ENCODE measurements at regions not wholly inside any gene's neighbourhood (a gene's known extent, or its start where the extent isn't known, plus 50 kb on each side); places are given as distances from the start of the nearest gene placed in this dataset.

- Mint-ChIP-seq H3K27ac (no peak overlapping the region), H3K9me3 (no peaks in the 10 kb centered on the region), H3K36me3 (no peaks in the 10 kb centered on the region), H3K4me3 (no peak overlapping the region), H3K4me1 (ENCODE audit: unreplicated experiment) (no peaks in the 10 kb centered on the region), H3K27me3 (no peaks in the 10 kb centered on the region)
- DNase-seq (ENCODE audit: extremely low spot score, unreplicated experiment) = no peak
- TF ChIP-seq CTCF (conservative IDR thresholded peaks at IDR 0.05) = no peak
Observed at GRCh38 chr3:163601426-163601825, 1476.9 kb downstream of the SI start.

DNA sequence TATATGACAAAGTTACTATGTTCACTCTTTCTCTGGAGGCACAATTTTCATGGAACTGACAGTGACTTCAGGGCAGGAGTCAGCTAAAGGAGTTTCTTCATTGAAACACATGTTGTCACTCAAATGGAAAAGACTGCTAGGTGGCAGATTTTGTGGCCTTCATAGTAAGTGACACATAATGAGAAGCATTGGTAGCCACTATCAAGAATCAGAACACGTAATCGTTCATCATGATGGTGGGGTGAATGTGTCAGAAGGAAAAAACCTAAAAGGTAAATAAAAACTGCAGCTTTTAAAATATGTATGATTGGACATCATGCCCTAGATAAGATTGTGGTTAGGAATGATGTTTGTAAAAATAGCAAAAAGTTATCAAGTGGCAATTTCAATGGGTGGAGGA lies 1491.0 kb downstream of the SI start:
- Mint-ChIP-seq H3K4me1 (ENCODE audit: unreplicated experiment) (no peaks in the 10 kb centered on the region), H3K36me3 (no peaks in the 10 kb centered on the region), H3K4me3 (no peak overlapping the region), H3K9me3 (no peaks in the 10 kb centered on the region), H3K27ac (no peak overlapping the region), H3K27me3 (no peaks in the 10 kb centered on the region)
- DNase-seq (ENCODE audit: extremely low spot score, unreplicated experiment) = no peak
- TF ChIP-seq CTCF (conservative IDR thresholded peaks at IDR 0.05) = no peak

- H3K27ac Mint-ChIP-seq = no peak overlapping the region
- no peaks in the 10 kb centered on the region for H3K9me3 Mint-ChIP-seq
Observed at GRCh38 chr3:163582967-163583366, 1495.3 kb downstream of the SI start.

GRCh38 chr3:163577271-163577670 lies 1501.0 kb downstream of the SI start:
- Mint-ChIP-seq H3K36me3 (no peaks in the 10 kb centered on the region), H3K27ac (no peak overlapping the region), H3K9me3 (no peaks in the 10 kb centered on the region), H3K27me3 (no peaks in the 10 kb centered on the region), H3K4me3 (no peak overlapping the region), H3K4me1 (ENCODE audit: unreplicated experiment) (no peaks in the 10 kb centered on the region)
- TF ChIP-seq CTCF (conservative IDR thresholded peaks at IDR 0.05) = no peak
- DNase-seq (ENCODE audit: extremely low spot score, unreplicated experiment) = no peak

More at GRCh38 chr3:163582967-163583366, 1495.3 kb downstream of the SI start:
- Mint-ChIP-seq H3K36me3 (no peaks in the 10 kb centered on the region), H3K27me3 (no peaks in the 10 kb centered on the region), H3K4me3 (no peak overlapping the region), H3K4me1 (ENCODE audit: unreplicated experiment) (no peaks in the 10 kb centered on the region)
- TF ChIP-seq CTCF (conservative IDR thresholded peaks at IDR 0.05) = no peak
- DNase-seq (ENCODE audit: extremely low spot score, unreplicated experiment) = no peak

- DNase-seq (ENCODE audit: extremely low spot score, unreplicated experiment) = no peak
- Mint-ChIP-seq H3K4me3 (no peak overlapping the region), H3K4me1 (ENCODE audit: unreplicated experiment) (no peaks in the 10 kb centered on the region), H3K9me3 (peaks cover 4% of the 10 kb centered on the region), H3K27ac (no peak overlapping the region), H3K36me3 (no peaks in the 10 kb centered on the region), H3K27me3 (no peaks in the 10 kb centered on the region)
- TF ChIP-seq CTCF (conservative IDR thresholded peaks at IDR 0.05) = no peak
Observed at GRCh38 chr3:163576314-163576713, 1502.0 kb downstream of the SI start.

- peaks cover 5% of the 10 kb centered on the region for H3K9me3 Mint-ChIP-seq
- no peak for DNase-seq (ENCODE audit: extremely low spot score, unreplicated experiment)
- no peaks in the 10 kb centered on the region for H3K27me3 Mint-ChIP-seq
Observed at GRCh38 chr3:163573324-163573723, 1505.0 kb downstream of the SI start.

More at GRCh38 chr3:163573324-163573723, 1505.0 kb downstream of the SI start:
- Mint-ChIP-seq H3K36me3 (no peaks in the 10 kb centered on the region), H3K4me1 (ENCODE audit: unreplicated experiment) (no peaks in the 10 kb centered on the region), H3K4me3 (no peak overlapping the region), H3K27ac (no peak overlapping the region)
- no peak for TF ChIP-seq CTCF (conservative IDR thresholded peaks at IDR 0.05)
